Muscle of leg (tissue), 3 donors: ENCODE measurements at regions not wholly inside any gene's neighbourhood (a gene's known extent, or its start where the extent isn't known, plus 50 kb on each side); places are given as distances from the start of the nearest gene placed in this dataset.

Experiments used
- DNase-seq: peaks from one replicate; pipeline ENCODE4 v3.0.0; 2013
- H3K27ac ChIP-seq: one replicate; pipeline ENCODE4 v1.5.1; 2013; ENCODE audit warnings: mild to moderate bottlenecking, low read length, control low read depth
- H3K27me3 ChIP-seq: one replicate; pipeline ENCODE4 v1.6.1; 2013; ENCODE audit warnings: low read length; ENCODE audit not compliant: control insufficient read depth, insufficient read depth
- H3K36me3 ChIP-seq: one replicate; pipeline ENCODE4 v1.6.1; 2013; ENCODE audit warnings: low read length; ENCODE audit not compliant: control insufficient read depth, insufficient read depth
- H3K4me1 ChIP-seq: one replicate; pipeline ENCODE4 v1.6.1; 2013; ENCODE audit warnings: low read length; ENCODE audit not compliant: control insufficient read depth, insufficient read depth
- H3K4me3 ChIP-seq: one replicate; pipeline ENCODE4 v1.5.1; 2013; ENCODE audit warnings: low read length, control low read depth
- H3K9me3 ChIP-seq: replicated peaks from 2 replicates; pipeline ENCODE4 v1.6.1; 2013; ENCODE audit warnings: low read depth, low read length; ENCODE audit not compliant: control insufficient read depth
- WGBS: methylation state at CpG from one replicate; pipeline ENCODE4 v1.1.5; 2013; ENCODE audit warnings: missing lambda C conversion rate; ENCODE audit not compliant: insufficient coverage; 5-methylcytosine and 5-hydroxymethylcytosine counted together

DNA sequence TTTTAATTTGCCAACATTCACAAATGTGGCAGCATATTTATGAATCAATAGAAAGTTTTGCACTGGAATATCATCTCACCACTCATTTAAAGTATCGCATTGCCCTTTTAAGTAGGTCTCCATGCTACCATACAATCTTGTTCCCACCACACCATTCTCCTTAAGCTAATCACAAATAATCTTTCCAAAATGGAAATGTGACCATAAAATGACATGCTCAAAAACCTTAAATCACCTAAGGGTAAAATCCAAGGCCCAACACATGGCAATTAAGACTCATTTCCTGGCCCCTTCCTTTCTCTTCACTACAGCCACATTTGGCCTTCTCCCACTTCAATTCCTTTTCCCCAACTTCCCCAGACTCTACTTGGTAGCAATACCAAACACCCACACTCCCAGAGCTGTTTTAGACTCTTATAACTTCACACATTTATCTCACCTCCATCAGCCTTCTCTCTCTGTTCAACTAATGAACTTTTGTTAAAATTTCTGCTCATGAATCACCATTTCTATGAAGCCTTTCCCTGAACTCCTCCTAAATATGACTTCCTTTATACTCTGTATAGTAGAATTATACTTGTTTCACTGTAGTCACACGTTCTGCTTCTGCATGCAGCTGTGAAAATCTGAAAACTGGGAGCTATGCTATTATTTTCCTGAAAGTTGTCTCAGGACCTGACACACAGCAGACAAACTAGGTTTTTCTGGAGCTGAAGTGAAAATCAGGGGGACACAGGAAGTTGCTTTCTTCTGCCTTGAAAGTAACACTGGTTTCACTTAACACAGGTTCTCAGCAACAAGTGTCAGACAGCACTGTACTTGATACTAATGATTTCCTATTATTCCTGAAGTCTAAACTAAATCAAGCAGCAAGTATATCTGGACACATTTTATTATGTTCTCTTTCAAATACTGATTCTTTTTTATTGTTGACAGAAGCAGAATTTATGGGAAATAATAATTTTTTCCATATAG lies 303.9 kb downstream of the ZEB2 start:
- no peak overlapping the region for H3K4me3 ChIP-seq
- H3K27ac ChIP-seq = no peak overlapping the region
- no peak for DNase-seq
- no peaks in the 10 kb centered on the region for H3K36me3 ChIP-seq
- WGBS = 79% methylated on average over 2 of the region's 2 CpGs
- no peaks in the 10 kb centered on the region for H3K27me3 ChIP-seq
- no peaks in the 10 kb centered on the region for H3K4me1 ChIP-seq
- no peaks in the 10 kb centered on the region for H3K9me3 ChIP-seq

DNA sequence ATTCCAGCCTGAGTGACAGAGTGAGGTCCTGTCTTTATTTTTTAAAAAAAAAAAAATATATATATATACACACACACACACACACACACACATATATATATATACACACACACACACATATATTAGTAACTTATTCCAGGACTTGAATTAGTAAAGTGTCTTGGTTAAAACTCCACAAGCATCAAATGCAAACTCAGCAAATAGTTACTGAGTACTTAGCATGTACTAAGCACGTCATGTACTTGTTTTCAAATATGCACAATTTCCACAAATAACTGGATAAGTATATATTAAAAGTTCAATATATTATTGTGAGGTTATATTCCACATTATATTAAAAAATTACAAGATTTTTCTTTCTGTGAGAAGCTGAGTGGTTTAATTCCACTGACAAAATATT lies 304.7 kb downstream of the ZEB2 start:
- Histone ChIP-seq H3K36me3 (no peaks in the 10 kb centered on the region), H3K4me1 (no peaks in the 10 kb centered on the region), H3K4me3 (no peak overlapping the region), H3K9me3 (no peaks in the 10 kb centered on the region), H3K27me3 (no peaks in the 10 kb centered on the region), H3K27ac (no peak overlapping the region)
- no peak for DNase-seq
- no CpG with 5 or more reads among the region's 1 CpG for WGBS

DNA sequence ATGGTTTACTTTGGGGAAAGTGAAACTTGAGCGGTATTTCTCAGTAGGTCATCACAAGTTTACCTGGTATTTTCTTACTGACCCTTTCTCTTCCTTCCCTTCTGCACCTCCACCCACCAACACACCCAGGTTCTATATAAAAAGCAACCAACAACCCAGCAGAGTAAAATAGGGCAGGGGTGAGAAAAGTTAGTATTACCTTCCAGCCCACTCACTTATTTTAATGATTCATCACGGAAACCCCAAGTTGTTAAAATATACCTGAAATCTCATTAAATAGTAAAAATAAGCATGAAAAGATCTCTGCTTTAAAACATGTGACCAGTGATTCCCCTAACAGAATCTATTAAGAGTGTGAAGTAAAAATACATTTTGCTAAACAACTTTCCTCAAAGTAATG lies 306.1 kb downstream of the ZEB2 start:
- H3K36me3 ChIP-seq = no peaks in the 10 kb centered on the region
- H3K4me1 ChIP-seq = no peaks in the 10 kb centered on the region
- no peaks in the 10 kb centered on the region for H3K9me3 ChIP-seq
- no peak overlapping the region for H3K4me3 ChIP-seq
- H3K27me3 ChIP-seq = no peaks in the 10 kb centered on the region
- no peak overlapping the region for H3K27ac ChIP-seq
- DNase-seq = no peak
- WGBS = no CpG with 5 or more reads among the region's 2 CpGs

DNA sequence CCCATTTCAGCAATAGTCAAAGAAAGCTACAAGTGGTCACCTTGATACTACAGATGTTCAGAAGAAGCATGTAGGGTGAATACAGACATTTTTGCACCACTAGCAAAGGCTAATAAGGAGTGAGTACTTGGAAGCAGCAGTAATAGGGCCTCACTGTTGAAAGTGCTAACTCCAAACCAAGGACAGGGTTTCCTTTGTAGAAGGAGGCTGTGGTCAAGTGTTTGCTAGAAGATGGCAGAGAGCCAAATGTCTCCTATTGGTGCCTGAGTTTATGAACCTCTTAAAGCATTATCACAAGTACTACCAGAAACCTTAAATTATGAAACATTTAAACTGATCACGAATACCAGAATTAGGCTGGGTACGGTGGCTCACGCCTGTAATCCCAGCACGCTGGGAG lies 308.1 kb downstream of the ZEB2 start:
- H3K27ac ChIP-seq = no peak overlapping the region
- no peak for DNase-seq
- H3K36me3 ChIP-seq = peaks cover 3% of the 10 kb centered on the region
- WGBS = 97% methylated on average over 3 of the region's 4 CpGs
- no peaks in the 10 kb centered on the region for H3K4me1 ChIP-seq
- H3K9me3 ChIP-seq = no peaks in the 10 kb centered on the region
- no peaks in the 10 kb centered on the region for H3K27me3 ChIP-seq
- no peak overlapping the region for H3K4me3 ChIP-seq

DNA sequence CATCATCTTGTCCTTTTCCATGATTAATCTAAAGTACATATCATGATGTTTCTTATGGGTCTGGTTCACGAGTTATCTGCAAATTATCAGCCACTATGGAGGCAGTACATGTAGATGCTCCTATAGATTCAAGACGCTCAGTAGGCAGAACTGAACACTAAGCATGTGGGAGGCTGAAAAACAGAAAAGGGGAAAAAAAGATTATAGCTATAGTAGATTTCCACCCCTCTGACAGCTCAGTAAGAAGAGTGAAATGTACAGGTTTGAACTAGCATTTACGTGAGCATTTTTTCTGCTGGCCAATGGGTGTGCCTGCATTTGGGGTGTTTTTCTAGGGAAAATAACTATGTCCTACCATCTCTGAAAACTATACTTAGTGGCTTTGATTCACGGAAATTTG lies 308.9 kb downstream of the ZEB2 start:
- Histone ChIP-seq H3K36me3 (peaks cover 3% of the 10 kb centered on the region), H3K9me3 (no peaks in the 10 kb centered on the region), H3K27me3 (no peaks in the 10 kb centered on the region), H3K4me3 (no peak overlapping the region), H3K4me1 (no peaks in the 10 kb centered on the region), H3K27ac (no peak overlapping the region)
- DNase-seq = no peak
- WGBS = 86% methylated on average over 1 of the region's 4 CpGs

DNA sequence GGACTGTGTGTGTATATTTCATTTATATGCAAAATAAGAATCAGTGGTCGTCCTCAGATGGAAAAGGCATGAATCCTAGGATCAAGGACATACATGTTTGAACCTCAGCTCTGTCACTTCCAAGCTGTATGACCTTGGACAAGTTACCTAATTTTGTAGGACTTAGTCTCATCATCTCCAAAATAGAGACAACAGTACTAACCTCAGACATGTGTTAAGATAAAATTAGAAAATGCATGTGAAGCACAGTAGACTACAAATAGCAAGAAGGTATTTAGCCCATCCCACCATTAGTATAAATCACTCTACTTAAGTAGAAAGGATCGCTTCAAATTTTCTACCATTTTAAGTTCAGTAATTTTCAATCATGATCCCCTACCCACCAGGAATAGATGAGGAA lies 309.8 kb downstream of the ZEB2 start:
- Histone ChIP-seq H3K4me3 (no peak overlapping the region), H3K4me1 (no peaks in the 10 kb centered on the region), H3K9me3 (no peaks in the 10 kb centered on the region), H3K36me3 (peaks cover 5% of the 10 kb centered on the region), H3K27ac (no peak overlapping the region), H3K27me3 (no peaks in the 10 kb centered on the region)
- no CpG with 5 or more reads among the region's 2 CpGs for WGBS
- DNase-seq = no peak

DNA sequence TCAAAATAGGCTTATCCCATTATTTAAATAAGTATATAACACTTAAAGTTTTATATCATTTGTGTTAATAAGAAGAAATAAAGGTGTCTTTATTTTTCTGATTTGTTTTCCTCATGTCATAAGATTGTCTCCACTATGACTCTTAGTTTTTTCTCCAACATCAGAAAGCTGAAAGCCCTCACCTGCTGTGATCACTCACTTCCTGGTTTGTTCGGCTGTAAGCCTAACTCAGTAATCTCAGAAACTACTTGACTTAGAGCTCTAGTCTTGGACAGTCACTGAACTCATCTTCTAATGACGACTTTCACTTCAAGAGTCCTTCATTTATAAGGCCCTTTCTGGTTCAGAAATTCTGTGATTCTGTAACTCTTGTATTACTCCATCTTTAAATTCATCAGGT lies 311.0 kb downstream of the ZEB2 start:
- DNase-seq = peak; percentile 17
- H3K4me1 ChIP-seq = no peaks in the 10 kb centered on the region

DNA sequence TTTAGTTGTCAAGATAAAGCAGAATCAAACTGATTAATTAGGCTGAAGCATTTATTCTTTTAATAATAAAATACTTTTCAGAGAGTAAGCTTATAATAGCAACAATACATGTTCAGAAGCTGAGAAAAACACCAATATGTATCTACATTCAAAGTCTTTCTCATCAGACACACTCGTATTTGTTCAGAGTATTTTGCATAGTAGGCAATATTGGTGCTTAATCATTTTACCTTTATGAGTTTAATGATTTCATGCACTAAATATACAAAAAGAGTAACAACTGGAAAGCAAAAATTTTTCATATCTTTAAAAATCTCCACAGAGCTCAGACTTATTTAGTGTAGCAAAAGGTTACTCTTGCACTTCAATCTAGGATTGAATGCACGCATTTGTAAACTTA lies 313.9 kb downstream of the ZEB2 start:
- Histone ChIP-seq H3K9me3 (no peaks in the 10 kb centered on the region), H3K4me1 (no peaks in the 10 kb centered on the region), H3K27ac (no peak overlapping the region), H3K36me3 (peaks cover 6% of the 10 kb centered on the region), H3K27me3 (no peaks in the 10 kb centered on the region), H3K4me3 (no peak overlapping the region)
- no CpG with 5 or more reads among the region's 2 CpGs for WGBS
- no peak for DNase-seq

More for the DNA sequence above, 311.0 kb downstream of the ZEB2 start:
- H3K36me3 ChIP-seq = peaks cover 6% of the 10 kb centered on the region
- H3K27ac ChIP-seq = no peak overlapping the region
- H3K4me3 ChIP-seq = no peak overlapping the region
- no peaks in the 10 kb centered on the region for H3K27me3 ChIP-seq
- 82% methylated on average over 2 of the region's 2 CpGs for WGBS
- H3K9me3 ChIP-seq = no peaks in the 10 kb centered on the region

DNA sequence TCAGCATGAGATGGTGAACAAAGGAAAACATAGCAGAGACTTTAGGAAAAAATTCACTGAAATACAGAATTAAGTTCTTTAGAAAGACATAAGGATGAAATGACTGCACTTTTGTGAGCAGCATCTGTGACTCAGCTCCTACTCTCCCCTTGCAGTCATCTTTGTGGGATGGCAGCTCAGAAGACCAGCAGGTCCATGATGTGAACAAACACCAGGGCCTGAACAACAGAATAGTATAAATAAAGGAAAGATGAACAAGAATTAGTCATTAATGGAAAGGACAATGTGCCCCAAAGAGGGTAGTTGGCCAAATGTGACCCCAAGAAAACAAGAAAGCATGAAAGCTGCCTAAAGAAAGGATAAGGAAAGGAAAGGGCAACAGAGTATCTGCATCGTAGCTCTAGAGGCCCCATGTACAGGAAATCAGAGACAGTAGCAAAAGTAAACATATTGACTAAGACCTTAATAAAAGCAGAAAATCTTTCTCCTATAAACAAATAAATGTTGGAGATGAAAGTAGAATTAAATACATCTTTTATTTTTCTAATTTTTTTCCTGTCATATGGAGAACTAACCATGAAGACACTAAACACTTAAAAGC lies 318.0 kb downstream of the ZEB2 start:
- Histone ChIP-seq H3K27ac (no peak overlapping the region), H3K9me3 (no peaks in the 10 kb centered on the region), H3K4me1 (no peaks in the 10 kb centered on the region), H3K27me3 (no peaks in the 10 kb centered on the region), H3K4me3 (no peak overlapping the region), H3K36me3 (peaks cover 5% of the 10 kb centered on the region)
- no CpG with 5 or more reads among the region's 1 CpG for WGBS
- DNase-seq = no peak

DNA sequence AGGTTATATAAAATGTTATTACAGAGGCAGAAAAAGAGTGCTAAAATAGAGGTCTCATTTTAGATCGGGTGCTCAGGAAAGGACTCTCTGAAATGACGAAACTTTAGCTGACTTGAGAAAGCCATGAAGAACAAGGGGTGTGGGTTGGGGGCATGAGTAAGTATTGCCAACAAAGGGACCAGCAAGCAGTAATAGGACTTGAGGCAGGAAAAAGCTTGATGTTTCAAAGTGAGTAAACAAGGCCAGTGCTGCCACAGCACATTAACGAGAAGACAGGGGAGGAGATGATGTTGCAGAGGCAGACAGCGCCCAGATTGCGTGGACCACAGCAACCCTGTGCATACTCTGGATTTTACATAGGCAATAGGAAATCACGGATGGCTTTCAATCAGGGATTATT lies 318.8 kb downstream of the ZEB2 start:
- H3K9me3 ChIP-seq = no peaks in the 10 kb centered on the region
- H3K27ac ChIP-seq = no peak overlapping the region
- WGBS = 100% methylated on average over 6 of the region's 6 CpGs
- no peak overlapping the region for H3K4me3 ChIP-seq
- H3K4me1 ChIP-seq = no peaks in the 10 kb centered on the region
- DNase-seq = no peak
- H3K27me3 ChIP-seq = no peaks in the 10 kb centered on the region
- peaks cover 5% of the 10 kb centered on the region for H3K36me3 ChIP-seq
